HL-60 (cell line): ENCODE measurements at regions not wholly inside any gene's neighbourhood (a gene's known extent, or its start where the extent isn't known, plus 50 kb on each side); places are given as distances from the start of the nearest gene placed in this dataset.

Experiments
- DNase-seq, 2 experiments: peaks; one replicate each; pipeline ENCODE4 v3.0.0-alpha.2; 2010 to 2020; ENCODE audit warnings: low read depth in 1 of 2, low spot score in 1 of 2
- H3K27ac ChIP-seq: fragments of 250-450 bp; sonication (Bioruptor Pico); replicated peaks from 2 replicates; pipeline ENCODE4 v1.5.1; 2020; ENCODE audit warnings: mild to moderate bottlenecking, moderate library complexity
- H3K27me3 ChIP-seq: fragments of 250-450 bp; sonication (Bioruptor Pico); 2 replicates; pipeline ENCODE4 v1.5.1; 2021; ENCODE audit warnings: mild to moderate bottlenecking, moderate library complexity; ENCODE audit not compliant: insufficient read depth, poor library complexity, severe bottlenecking
- H3K4me3 ChIP-seq: replicated peaks from 2 replicates; pipeline ENCODE4 v1.5.1; 2011; ENCODE audit warnings: mild to moderate bottlenecking, control low read depth, low read length; ENCODE audit not compliant: insufficient read depth
- CTCF ChIP-seq: IDR thresholded peaks from one replicate; pipeline ENCODE4 v1.5.1; 2011; ENCODE audit warnings: low read length, control low read depth, inconsistent platforms; ENCODE audit not compliant: insufficient read depth
- GABPA ChIP-seq: IDR thresholded peaks from 2 replicates; pipeline ENCODE4 v1.6.1; 2012; ENCODE audit warnings: low read depth
- POLR2AphosphoS5 ChIP-seq: IDR thresholded peaks from 2 replicates; pipeline ENCODE4 v1.6.1; 2012; ENCODE audit warnings: low read depth
- SPI1 ChIP-seq: IDR thresholded peaks from 2 replicates; pipeline ENCODE4 v1.6.1; 2012; ENCODE audit warnings: low read depth, mild to moderate bottlenecking, borderline replicate concordance
- TF ChIP-seq, protein P1 (sequence below): IDR thresholded peaks from 2 replicates; pipeline ENCODE4 v1.6.1; 2012; ENCODE audit warnings: low read depth; ENCODE audit not compliant: insufficient replicate concordance

GRCh38 chr2:53450923-53451322 is 316.7 kb upstream of the CHAC2 start:
- no peak for TF ChIP-seq GABPA
- H3K27ac ChIP-seq: no peak overlapping the region
- no peak overlapping the region for H3K4me3 ChIP-seq
- no peak for DNase-seq
- H3K27me3 ChIP-seq: peaks cover 3% of the 10 kb centered on the region

GRCh38 chr2:53448591-53448990 is 319.0 kb upstream of the CHAC2 start:
- no peak for DNase-seq
- Histone ChIP-seq H3K27me3 (peaks cover 3% of the 10 kb centered on the region), H3K27ac (no peak overlapping the region), H3K4me3 (no peak overlapping the region)
- TF ChIP-seq, protein P1, sequence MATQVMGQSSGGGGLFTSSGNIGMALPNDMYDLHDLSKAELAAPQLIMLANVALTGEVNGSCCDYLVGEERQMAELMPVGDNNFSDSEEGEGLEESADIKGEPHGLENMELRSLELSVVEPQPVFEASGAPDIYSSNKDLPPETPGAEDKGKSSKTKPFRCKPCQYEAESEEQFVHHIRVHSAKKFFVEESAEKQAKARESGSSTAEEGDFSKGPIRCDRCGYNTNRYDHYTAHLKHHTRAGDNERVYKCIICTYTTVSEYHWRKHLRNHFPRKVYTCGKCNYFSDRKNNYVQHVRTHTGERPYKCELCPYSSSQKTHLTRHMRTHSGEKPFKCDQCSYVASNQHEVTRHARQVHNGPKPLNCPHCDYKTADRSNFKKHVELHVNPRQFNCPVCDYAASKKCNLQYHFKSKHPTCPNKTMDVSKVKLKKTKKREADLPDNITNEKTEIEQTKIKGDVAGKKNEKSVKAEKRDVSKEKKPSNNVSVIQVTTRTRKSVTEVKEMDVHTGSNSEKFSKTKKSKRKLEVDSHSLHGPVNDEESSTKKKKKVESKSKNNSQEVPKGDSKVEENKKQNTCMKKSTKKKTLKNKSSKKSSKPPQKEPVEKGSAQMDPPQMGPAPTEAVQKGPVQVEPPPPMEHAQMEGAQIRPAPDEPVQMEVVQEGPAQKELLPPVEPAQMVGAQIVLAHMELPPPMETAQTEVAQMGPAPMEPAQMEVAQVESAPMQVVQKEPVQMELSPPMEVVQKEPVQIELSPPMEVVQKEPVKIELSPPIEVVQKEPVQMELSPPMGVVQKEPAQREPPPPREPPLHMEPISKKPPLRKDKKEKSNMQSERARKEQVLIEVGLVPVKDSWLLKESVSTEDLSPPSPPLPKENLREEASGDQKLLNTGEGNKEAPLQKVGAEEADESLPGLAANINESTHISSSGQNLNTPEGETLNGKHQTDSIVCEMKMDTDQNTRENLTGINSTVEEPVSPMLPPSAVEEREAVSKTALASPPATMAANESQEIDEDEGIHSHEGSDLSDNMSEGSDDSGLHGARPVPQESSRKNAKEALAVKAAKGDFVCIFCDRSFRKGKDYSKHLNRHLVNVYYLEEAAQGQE: no peak
- TF ChIP-seq CTCF: no peak

GRCh38 chr2:53448086-53448485 is 319.5 kb upstream of the CHAC2 start:
- no peak overlapping the region for H3K27ac ChIP-seq
- TF ChIP-seq POLR2AphosphoS5 (no peak), GABPA (no peak), SPI1 (no peak), CTCF (no peak)
- TF ChIP-seq, protein P1: no peak
- no peak overlapping the region for H3K4me3 ChIP-seq
- DNase-seq: no peak
- peaks cover 3% of the 10 kb centered on the region for H3K27me3 ChIP-seq

GRCh38 chr2:53445383-53446070 is 322.1 kb upstream of the CHAC2 start:
- no peak for TF ChIP-seq POLR2AphosphoS5
- TF ChIP-seq SPI1: no peak
- no peak for TF ChIP-seq CTCF
- TF ChIP-seq GABPA: no peak
- TF ChIP-seq, protein P1: no peak
- Histone ChIP-seq H3K27ac (no peak overlapping the region), H3K27me3 (peaks cover 3% of the 10 kb centered on the region), H3K4me3 (no peak overlapping the region)
- no peak for DNase-seq
